Stimulated activated naive CD8-positive, alpha-beta T cell treated with anti-CD3 and anti-CD28 coated beads, Interleukin-15, Interleukin-2, amounts not matched to agents 100 U/mL and 50 U/mL, for 24 hours (primary cell): ENCODE measurements at regions not wholly inside any gene's neighbourhood (a gene's known extent, or its start where the extent isn't known, plus 50 kb on each side); places are given as distances from the start of the nearest gene placed in this dataset.

Experiments
- ATAC-seq: fragments of 150-1000 bp; cut with Tn5 transposase; one replicate; pipeline ENCODE4 v1.10.0; 2021
- DNase-seq: peaks from one replicate; pipeline ENCODE4 v3.0.0; 2021

- no peak for ATAC-seq
Observed at GRCh38 chr15:56868170-56868569, 50.3 kb upstream of the TCF12 start.

GRCh38 chr15:56866803-56867202, 51.6 kb upstream of the TCF12 start:
- no peak for DNase-seq
- no peak for ATAC-seq

More at GRCh38 chr15:56868170-56868569, 50.3 kb upstream of the TCF12 start:
- no peak for DNase-seq

GRCh38 chr15:56857828-56858227, 60.6 kb upstream of the TCF12 start:
- DNase-seq (no peak), ATAC-seq (no peak)

GRCh38 chr15:56856934-56857333, 61.5 kb upstream of the TCF12 start:
- DNase-seq (no peak), ATAC-seq (no peak)

- ATAC-seq (no peak), DNase-seq (no peak)
Observed at GRCh38 chr15:56844892-56845291, 73.6 kb upstream of the TCF12 start.

GRCh38 chr15:56844471-56844870, 74.0 kb upstream of the TCF12 start:
- DNase-seq (no peak), ATAC-seq (no peak)

GRCh38 chr15:56839641-56840040, 78.8 kb upstream of the TCF12 start:
- ATAC-seq (no peak), DNase-seq (no peak)

GRCh38 chr15:56839099-56839498, 79.3 kb upstream of the TCF12 start:
- DNase-seq (no peak), ATAC-seq (no peak)

GRCh38 chr15:56838085-56838484, 80.4 kb upstream of the TCF12 start:
- DNase-seq (no peak), ATAC-seq (no peak)

GRCh38 chr15:56837273-56837672, 81.2 kb upstream of the TCF12 start:
- ATAC-seq (no peak), DNase-seq (no peak)

- no peak for ATAC-seq
- DNase-seq: no peak
Observed at GRCh38 chr15:56835718-56836171, 82.7 kb upstream of the TCF12 start.

GRCh38 chr15:56832125-56832524, 86.3 kb upstream of the TCF12 start:
- DNase-seq (no peak), ATAC-seq (no peak)

- ATAC-seq: no peak
- no peak for DNase-seq
Observed at GRCh38 chr15:56831467-56832005, 86.9 kb upstream of the TCF12 start.

GRCh38 chr15:56824175-56824574, 90.9 kb upstream of the ZNF280D start:
- ATAC-seq (no peak), DNase-seq (no peak)

- DNase-seq: peak; percentile 46
- ATAC-seq: peak; percentile 63
Observed at GRCh38 chr15:56821721-56822425, 88.6 kb upstream of the ZNF280D start.

- DNase-seq (no peak), ATAC-seq (no peak)
Observed at GRCh38 chr15:56820333-56820732, 87.0 kb upstream of the ZNF280D start.

GRCh38 chr15:56817321-56818080, 84.2 kb upstream of the ZNF280D start:
- ATAC-seq: no peak
- DNase-seq: no peak

- no peak for DNase-seq
- no peak for ATAC-seq
Observed at GRCh38 chr15:56816781-56817180, 83.5 kb upstream of the ZNF280D start.

- no peak for ATAC-seq
- no peak for DNase-seq
Observed at GRCh38 chr15:56815247-56815646, 81.9 kb upstream of the ZNF280D start.

GRCh38 chr15:56814429-56814828, 81.1 kb upstream of the ZNF280D start:
- no peak for ATAC-seq
- DNase-seq: no peak

- DNase-seq (no peak), ATAC-seq (no peak)
Observed at GRCh38 chr15:56813995-56814394, 80.7 kb upstream of the ZNF280D start.

GRCh38 chr15:56812961-56813360, 79.7 kb upstream of the ZNF280D start:
- ATAC-seq (no peak), DNase-seq (no peak)

GRCh38 chr15:56812221-56812620, 78.9 kb upstream of the ZNF280D start:
- ATAC-seq (no peak), DNase-seq (no peak)
